Endothelial cell of umbilical vein (primary cell): ENCODE measurements at regions not wholly inside any gene's neighbourhood (a gene's known extent, or its start where the extent isn't known, plus 50 kb on each side); places are given as distances from the start of the nearest gene placed in this dataset.
"Not testable (repeated sequence)": the region's sequence is repeated elsewhere in the genome, so short reads cannot be mapped to it uniquely, and the experiment has no call there.

Source experiments
- BruUV-seq: library from RNA; stranded (reverse); fragments of 400-500 nt; replicated peaks from 2 replicates; lab custom pipeline; 2021; lab: Mats Ljungman, UMichigan
- CTCF ChIA-PET: fragments of 300-600, 350-600 bp; sonication (Branson Sonifier 250); formaldehyde crosslinking; loops from one replicate; lab custom pipeline; 2021; ENCODE audit warnings: antibody characterized with exemption, inconsistent platforms; lab: Charles Lee
- POLR2A ChIA-PET: fragments of 300-600, 350-600 bp; sonication (Branson Sonifier 250); formaldehyde crosslinking; loops from one replicate; lab custom pipeline; 2021; ENCODE audit warnings: antibody characterized with exemption, inconsistent platforms; lab: Charles Lee
- DNase-seq: peaks from one replicate; pipeline ENCODE4 v3.0.0-alpha.2; 2011; ENCODE audit warnings: low read depth, low spot score
- FAIRE-seq: peaks from 2 replicates; lab custom pipeline; 2011; peaks lifted over from hg19 to GRCh38; lab: Jason Lieb, UNC
- H2AFZ ChIP-seq: 2 replicates; pipeline ENCODE4 v1.6.0; 2012; ENCODE audit warnings: low read depth, low read length, control low read depth, inconsistent platforms
- H3K27ac ChIP-seq: 2 replicates; pipeline ENCODE4 v1.5.1; 2011; ENCODE audit warnings: low read depth, mild to moderate bottlenecking, control low read depth, low read length, moderate library complexity; ENCODE audit not compliant: insufficient read depth
- H3K27me3 ChIP-seq, 2 experiments: 2 replicates each; pipeline versions ENCODE4 v1.6.0 to v1.6.1; 2011; ENCODE audit warnings: low read length in 2 of 2, mixed read lengths in 1 of 2; ENCODE audit not compliant: control insufficient read depth in 2 of 2, insufficient read depth in 2 of 2
- H3K36me3 ChIP-seq, 2 experiments: 2 replicates in 1 of 2; 3 replicates in 1 of 2; pipeline ENCODE4 v1.5.1; 2011; ENCODE audit warnings: low read length in 2 of 2, mild to moderate bottlenecking in 1 of 2, moderate library complexity in 1 of 2; ENCODE audit not compliant: control insufficient read depth in 2 of 2, insufficient read depth in 2 of 2; ENCODE audit errors: extremely low read depth in 1 of 2
- H3K4me1 ChIP-seq: 3 replicates; pipeline ENCODE4 v1.5.1; 2011; ENCODE audit warnings: mild to moderate bottlenecking, low read length; ENCODE audit not compliant: control insufficient read depth, insufficient read depth; ENCODE audit errors: extremely low read depth
- H3K4me2 ChIP-seq: 2 replicates; pipeline ENCODE4 v1.6.1; 2011; ENCODE audit warnings: low read length, control low read depth, mixed read lengths; ENCODE audit not compliant: insufficient read depth
- H3K4me3 ChIP-seq, 3 experiments: fragments of 200-600 bp in 1 of 3; sonication (generic), shearing (Covaris generic) in 1 of 3; replicated peaks in 1 of 3; 2 replicates each; pipeline ENCODE4 v1.5.1; 2011 to 2016; ENCODE audit warnings: control low read depth in 3 of 3, low read length in 3 of 3, mild to moderate bottlenecking in 2 of 3, inconsistent platforms in 1 of 3, low read depth in 1 of 3, moderate library complexity in 1 of 3; ENCODE audit not compliant: insufficient read depth in 1 of 3
- H3K79me2 ChIP-seq: 2 replicates; pipeline ENCODE4 v1.6.0; 2012; ENCODE audit warnings: low read length, inconsistent platforms; ENCODE audit not compliant: control insufficient read depth, insufficient read depth
- H3K9ac ChIP-seq: replicated peaks from 2 replicates; pipeline ENCODE3; 2011; ENCODE audit warnings: low read length, control low read depth; ENCODE audit not compliant: insufficient read depth; ENCODE audit errors: extremely low read depth
- H3K9me1 ChIP-seq: replicated peaks from 3 replicates; pipeline ENCODE4 v1.6.0; 2011; ENCODE audit warnings: mild to moderate bottlenecking, low read length; ENCODE audit not compliant: control insufficient read depth, insufficient read depth; ENCODE audit errors: extremely low read depth
- H3K9me3 ChIP-seq: replicated peaks from 2 replicates; pipeline ENCODE4 v1.5.1; 2012; ENCODE audit warnings: low read length, inconsistent platforms; ENCODE audit not compliant: control insufficient read depth, insufficient read depth
- H4K20me1 ChIP-seq: replicated peaks from 2 replicates; pipeline ENCODE3; 2011; ENCODE audit warnings: mild to moderate bottlenecking, low read length; ENCODE audit not compliant: control insufficient read depth, insufficient read depth; ENCODE audit errors: extremely low read depth
- dilution Hi-C: fragments of 300-500 bp; cut with MboI; formaldehyde crosslinking; loops from one replicate; pipeline ENCODE4 v1.15.0; 2019; ENCODE audit warnings: low sequenced_read_pairs; ENCODE audit not compliant: extremely low pct_ligation_motif_present
- intact Hi-C: fragments of 100-400 bp; cut with micrococcal nuclease; formaldehyde crosslinking; loops from one replicate; pipeline ENCODE4 v1.10.0; 2022

- H3K27me3 ChIP-seq, H3K9ac ChIP-seq, H3K36me3 ChIP-seq, dilution Hi-C loops, H3K27ac ChIP-seq, intact Hi-C loops, CTCF ChIA-PET, BruUV-seq, H3K4me1 ChIP-seq, H3K79me2 ChIP-seq, H3K9me3 ChIP-seq, H4K20me1 ChIP-seq, POLR2A ChIA-PET, H3K4me3 ChIP-seq, DNase-seq, H3K9me1 ChIP-seq, H3K4me2 ChIP-seq, FAIRE-seq, H2AFZ ChIP-seq: not testable (repeated sequence)
Measured at GRCh38 chr2:89973849-89974248, 1282.4 kb downstream of the RPIA start.

GRCh38 chr2:89979826-89980537 is 1288.5 kb downstream of the RPIA start:
- H3K36me3 ChIP-seq, H3K9me3 ChIP-seq, dilution Hi-C loops, POLR2A ChIA-PET, H3K79me2 ChIP-seq, H2AFZ ChIP-seq, CTCF ChIA-PET, H3K9me1 ChIP-seq, H4K20me1 ChIP-seq, H3K9ac ChIP-seq, H3K4me3 ChIP-seq, FAIRE-seq, intact Hi-C loops, DNase-seq, H3K4me2 ChIP-seq, H3K27me3 ChIP-seq, H3K27ac ChIP-seq, BruUV-seq, H3K4me1 ChIP-seq: not testable (repeated sequence)

DNA sequence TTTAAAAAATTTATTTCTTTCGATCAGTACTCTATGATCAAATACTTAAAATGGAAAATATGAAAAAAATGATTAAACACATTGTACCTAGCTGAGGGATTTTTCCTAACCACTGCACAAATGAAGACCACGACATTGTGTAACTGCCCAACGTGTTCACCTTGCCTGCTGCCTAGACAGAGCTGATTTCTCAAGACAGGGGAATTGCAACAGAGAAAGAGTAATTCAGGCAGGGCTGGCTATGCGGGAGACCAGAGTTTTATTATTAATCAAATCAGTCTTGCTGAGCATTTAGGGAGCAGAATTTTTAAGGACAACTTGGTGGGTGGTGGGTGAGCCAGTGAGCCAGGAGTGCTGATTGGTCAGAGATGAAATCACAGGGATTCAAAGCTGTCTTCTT is 1290.8 kb downstream of the RPIA start:
- H3K4me3 ChIP-seq, H3K9me1 ChIP-seq, CTCF ChIA-PET, POLR2A ChIA-PET, H3K27ac ChIP-seq, H4K20me1 ChIP-seq, dilution Hi-C loops, H3K9ac ChIP-seq, FAIRE-seq, BruUV-seq, H2AFZ ChIP-seq, H3K36me3 ChIP-seq, H3K9me3 ChIP-seq, H3K79me2 ChIP-seq, H3K4me2 ChIP-seq, intact Hi-C loops, H3K4me1 ChIP-seq, DNase-seq, H3K27me3 ChIP-seq: not testable (repeated sequence)

DNA sequence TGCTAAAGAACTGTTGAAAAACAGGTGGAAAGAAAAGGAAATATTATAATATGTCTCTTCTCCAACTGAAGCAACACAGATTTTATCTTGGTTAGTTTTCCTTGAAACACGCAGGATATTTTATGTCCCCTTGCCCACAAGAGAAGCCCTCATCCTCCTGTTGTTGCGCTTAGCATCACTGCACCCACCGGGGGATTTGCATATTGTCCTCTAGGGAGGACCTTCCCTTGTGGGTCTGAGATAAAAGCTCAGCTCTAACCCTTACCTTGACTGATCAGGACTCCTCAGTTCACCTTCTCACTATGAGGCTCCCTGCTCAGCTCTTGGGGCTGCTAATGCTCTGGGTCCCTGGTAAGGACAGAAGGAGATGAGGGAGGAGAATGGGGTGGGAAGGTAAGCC is 1294.2 kb downstream of the RPIA start:
- H3K4me2 ChIP-seq, H3K36me3 ChIP-seq, H3K79me2 ChIP-seq, dilution Hi-C loops, FAIRE-seq, DNase-seq, H3K27ac ChIP-seq, H3K4me1 ChIP-seq, intact Hi-C loops, H4K20me1 ChIP-seq, BruUV-seq, H2AFZ ChIP-seq, H3K27me3 ChIP-seq, H3K4me3 ChIP-seq, H3K9me3 ChIP-seq, H3K9me1 ChIP-seq, H3K9ac ChIP-seq, CTCF ChIA-PET, POLR2A ChIA-PET: not testable (repeated sequence)
